ENCODE measurements at regions not wholly inside any gene's neighbourhood (a gene's known extent, or its start where the extent isn't known, plus 50 kb on each side); places are given as distances from the start of the nearest gene placed in this dataset.
"Not testable (repeated sequence)": the region's sequence is repeated elsewhere in the genome, so short reads cannot be mapped to it uniquely, and the experiment has no call there.

- DNase-seq: no peak
These were observed 408.2 kb upstream of the SMIM31 start for GRCh38 chr4:164345756-164346155.

DNA sequence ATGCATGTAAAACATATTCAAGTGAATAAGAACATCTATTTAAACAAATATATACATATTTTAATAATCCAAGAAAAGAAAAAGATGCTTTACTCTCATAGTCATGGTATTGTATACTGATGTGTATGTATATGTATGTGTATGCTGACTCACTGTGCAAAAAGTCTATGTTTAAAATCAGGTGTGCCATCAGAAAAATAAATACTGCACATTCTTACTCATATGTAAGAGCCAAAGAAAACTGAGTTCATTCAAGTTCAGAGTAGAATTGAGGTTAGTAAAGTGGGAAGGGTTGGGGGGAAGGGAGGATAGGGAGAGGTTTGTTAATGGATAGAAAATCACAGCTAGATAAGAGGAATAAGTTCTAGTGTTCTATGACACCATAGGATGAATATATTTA lies 403.9 kb upstream of the SMIM31 start:
- no peak for DNase-seq

DNA sequence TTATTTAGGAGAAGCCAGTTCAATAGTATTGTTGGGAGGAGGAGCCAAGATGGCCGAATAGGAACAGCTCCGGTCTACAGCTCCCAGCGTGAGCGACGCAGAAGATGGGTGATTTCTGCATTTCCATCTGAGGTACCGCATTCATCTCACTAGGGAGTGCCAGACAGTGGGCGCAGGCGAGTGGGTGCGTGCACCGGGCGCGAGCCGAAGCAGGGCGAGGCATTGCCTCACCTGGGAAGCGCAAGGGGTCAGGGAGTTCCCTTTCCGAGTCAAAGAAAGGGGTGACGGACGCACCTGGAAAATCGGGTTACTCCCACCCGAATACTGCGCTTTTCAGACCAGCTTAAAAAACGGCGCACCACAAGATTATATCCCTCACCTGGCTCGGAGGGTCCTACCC lies 403.2 kb upstream of the SMIM31 start:
- not testable (repeated sequence) for DNase-seq

DNA sequence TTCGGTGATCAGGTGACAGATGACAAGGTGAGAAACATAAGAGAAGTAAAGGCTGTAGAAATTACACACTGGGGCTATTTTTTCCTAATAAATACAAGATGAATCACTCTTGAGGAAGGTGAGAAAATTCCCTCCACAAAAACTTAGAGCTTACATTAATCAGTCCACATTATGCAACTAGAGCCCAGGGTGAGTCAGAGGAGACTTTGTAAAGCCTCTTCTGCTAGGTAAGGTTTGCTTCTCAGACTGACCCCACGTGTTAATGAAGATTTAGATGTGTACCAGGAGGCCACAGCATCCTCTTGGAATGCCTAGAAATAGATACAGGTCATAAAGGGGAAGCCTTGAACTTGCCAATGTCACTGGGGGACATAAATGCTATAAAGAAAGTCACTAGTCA lies 396.0 kb upstream of the SMIM31 start:
- DNase-seq: no peak

- no peak for DNase-seq
These were observed 395.5 kb upstream of the SMIM31 start for GRCh38 chr4:164358400-164358799.

- DNase-seq: no peak
These were observed 394.1 kb upstream of the SMIM31 start for GRCh38 chr4:164359881-164360280.

- no peak for DNase-seq
These were observed 385.0 kb upstream of the SMIM31 start for GRCh38 chr4:164368894-164369293.

DNA sequence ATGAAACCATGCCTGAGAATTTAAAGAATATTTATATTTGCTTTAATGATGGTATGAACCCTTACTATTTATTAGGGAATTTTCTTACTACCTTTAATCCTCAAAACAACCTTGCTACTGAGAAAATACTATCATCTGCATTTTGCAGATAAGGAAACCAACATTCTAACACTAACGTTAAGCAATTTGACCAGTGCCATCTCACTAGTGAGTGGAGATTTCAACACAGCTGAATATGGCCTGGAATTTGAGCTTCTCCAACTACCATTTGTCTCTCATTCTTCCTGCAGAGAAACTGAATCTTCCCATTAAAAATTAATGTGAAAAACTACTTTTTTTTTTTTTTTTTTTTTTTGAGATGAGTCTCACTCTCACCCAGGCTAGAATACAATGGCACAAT lies 380.9 kb upstream of the SMIM31 start:
- DNase-seq: no peak

DNA sequence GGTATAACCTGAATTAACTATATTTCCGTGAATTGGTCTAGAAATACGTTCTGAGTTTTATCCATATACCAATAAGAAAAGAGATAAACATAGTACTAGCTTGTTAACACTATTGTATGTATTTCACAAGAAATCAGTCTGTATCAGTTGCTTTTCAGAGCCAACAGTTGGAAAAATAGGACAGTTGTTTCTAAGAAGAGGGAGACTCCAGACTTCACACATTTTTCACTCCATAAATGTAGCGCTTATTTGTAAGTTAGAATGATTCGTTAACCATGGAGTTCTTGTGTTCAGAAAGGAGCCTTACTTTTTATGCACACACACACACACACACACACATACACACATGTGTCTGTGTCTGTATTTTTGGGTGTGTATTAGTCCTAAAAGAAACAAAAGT lies 376.7 kb upstream of the SMIM31 start:
- no peak for DNase-seq

DNA sequence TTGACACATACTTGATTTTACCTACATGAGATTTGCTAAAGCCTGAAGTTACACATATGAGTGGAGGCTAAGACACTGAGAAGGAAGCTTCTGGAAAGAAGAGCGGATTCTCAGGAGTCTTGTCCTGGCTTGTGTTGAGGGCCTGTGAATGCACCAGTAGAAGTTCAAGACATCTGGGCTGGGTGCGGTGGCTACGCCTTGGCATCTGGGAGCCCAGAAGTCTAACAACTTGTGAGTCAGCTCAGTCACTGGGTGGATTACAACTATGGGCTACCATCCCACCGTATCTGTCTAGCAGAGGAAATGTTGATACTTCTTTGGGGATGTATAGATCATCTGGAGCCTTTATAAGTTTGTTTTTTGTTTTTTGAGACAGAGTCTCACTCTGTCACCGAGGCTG lies 375.6 kb upstream of the SMIM31 start:
- no peak for DNase-seq

DNA sequence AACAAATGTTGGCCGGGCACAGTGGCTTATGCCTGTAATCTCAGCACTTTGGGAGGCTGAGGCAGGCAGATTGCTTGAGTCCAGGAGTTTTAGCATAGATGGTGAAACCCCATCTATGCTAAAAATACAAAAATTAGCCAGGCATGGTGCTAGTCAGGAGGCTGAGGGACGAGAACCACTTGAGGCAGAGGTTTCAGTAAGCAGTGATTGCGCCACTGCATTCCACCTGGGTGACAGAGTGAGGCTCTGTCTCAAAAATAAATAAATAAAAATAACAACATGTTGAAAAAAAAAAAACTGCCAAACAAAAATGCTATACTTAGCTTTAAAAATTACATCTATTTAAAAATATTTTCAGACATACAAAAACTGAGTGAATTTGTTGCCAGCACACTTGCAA lies 374.2 kb upstream of the SMIM31 start:
- DNase-seq: no peak

GRCh38 chr4:164381859-164382258 lies 372.1 kb upstream of the SMIM31 start:
- no peak for DNase-seq

- no peak for DNase-seq
These were observed 370.9 kb upstream of the SMIM31 start for GRCh38 chr4:164383058-164383357.

- DNase-seq: no peak
These were observed 370.3 kb upstream of the SMIM31 start for GRCh38 chr4:164383358-164384220.

- no peak for DNase-seq
These were observed 369.5 kb upstream of the SMIM31 start for GRCh38 chr4:164384416-164384815.

- no peak for DNase-seq
These were observed 357.5 kb upstream of the SMIM31 start for GRCh38 chr4:164396439-164396838.

GRCh38 chr4:164402554-164402953 lies 351.4 kb upstream of the SMIM31 start:
- no peak for DNase-seq

DNA sequence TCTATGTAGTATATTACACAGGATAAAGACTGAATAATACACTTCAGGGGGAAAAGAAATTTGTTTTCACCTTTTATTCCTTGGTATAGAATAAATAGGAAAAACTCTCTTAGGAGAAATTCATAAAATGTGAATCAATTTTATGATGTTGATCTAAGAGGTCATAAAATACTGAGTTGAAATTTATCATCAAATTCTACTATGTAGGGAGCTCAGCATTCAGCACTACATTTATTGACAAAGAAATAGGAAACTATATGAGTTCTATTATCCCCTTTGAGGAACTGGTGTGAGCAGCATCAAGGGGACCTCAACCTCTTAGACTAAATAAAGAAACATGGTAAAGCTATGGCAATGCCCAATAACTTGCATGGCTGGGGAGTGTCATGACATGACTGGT lies 348.2 kb upstream of the SMIM31 start:
- no peak for DNase-seq

- no peak for DNase-seq
These were observed 345.1 kb upstream of the SMIM31 start for GRCh38 chr4:164408831-164409230.

- no peak for DNase-seq
These were observed 343.5 kb upstream of the SMIM31 start for GRCh38 chr4:164410401-164410800.

GRCh38 chr4:164412246-164412645 lies 341.7 kb upstream of the SMIM31 start:
- DNase-seq: no peak

DNA sequence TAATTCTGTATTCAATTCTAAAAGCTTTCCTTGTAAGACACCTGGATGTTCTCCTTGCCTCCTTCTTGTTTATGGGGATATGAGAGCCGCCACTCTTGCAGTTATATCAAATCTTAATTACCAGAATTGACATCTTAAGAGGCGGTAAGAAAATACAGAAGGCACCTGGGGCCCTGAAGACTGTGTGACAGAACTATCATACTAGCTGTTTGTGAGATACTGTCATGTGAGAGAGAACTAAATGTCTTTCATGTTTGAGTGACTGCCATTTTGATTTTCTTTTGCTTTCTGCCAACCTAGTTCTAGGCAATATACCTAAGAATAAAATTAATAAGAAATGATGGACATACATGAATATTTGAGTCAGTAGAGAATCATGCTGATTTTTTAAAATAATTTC lies 340.2 kb upstream of the SMIM31 start:
- no peak for DNase-seq

GRCh38 chr4:164423819-164424218 lies 330.1 kb upstream of the SMIM31 start:
- DNase-seq: no peak

- DNase-seq: no peak
These were observed 329.1 kb upstream of the SMIM31 start for GRCh38 chr4:164424846-164425245.

GRCh38 chr4:164428561-164428960 lies 325.4 kb upstream of the SMIM31 start:
- no peak for DNase-seq
